ENCODE measurements at regions not wholly inside any gene's neighbourhood (a gene's known extent, or its start where the extent isn't known, plus 50 kb on each side); places are given as distances from the start of the nearest gene placed in this dataset.
"Not testable (repeated sequence)": the region's sequence is repeated elsewhere in the genome, so short reads cannot be mapped to it uniquely, and the experiment has no call there.

DNA sequence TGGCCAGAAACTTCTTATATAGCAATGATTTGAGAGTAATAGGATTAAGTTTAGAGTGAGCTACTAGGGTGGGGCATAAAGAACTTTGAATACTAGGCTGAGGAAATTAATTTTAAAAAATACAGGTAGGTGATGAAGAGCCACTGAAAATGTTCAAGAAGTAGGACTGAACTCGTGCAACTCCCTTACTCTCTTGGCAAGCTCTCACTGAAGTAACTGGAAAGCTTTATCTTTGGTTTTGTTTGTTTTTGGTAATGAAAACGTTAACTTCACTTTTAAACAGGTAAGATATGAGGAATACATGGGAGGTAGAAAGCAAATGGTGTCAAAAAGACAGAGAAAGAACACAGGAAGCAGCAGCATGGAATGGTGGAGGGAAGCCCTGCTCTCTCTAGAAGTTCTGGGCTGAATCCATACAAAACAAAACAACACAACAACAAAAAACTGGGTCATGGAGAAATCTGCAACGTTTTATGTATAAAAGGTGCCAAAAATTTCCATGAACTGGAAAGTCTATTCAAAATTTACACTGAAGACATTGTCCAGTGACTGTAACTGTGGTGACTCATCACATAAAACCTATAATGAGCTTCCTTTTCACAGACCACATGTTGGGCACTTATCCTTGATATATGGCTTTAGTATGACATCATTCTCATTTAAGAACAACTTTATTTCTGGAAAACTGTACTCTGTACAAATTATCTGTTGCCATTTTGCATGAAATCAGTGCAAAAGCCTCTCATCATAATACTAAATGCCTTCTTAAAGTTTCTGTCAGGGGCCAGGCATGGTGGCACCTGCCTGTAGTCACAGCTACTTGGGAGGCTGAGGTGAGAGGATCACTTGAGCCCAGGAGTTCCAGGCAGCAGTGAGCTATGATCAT is 91.2 kb upstream of the CHD1 start:
- DNase-seq (ENCODE audit: low read depth, low spot score): no peak

DNA sequence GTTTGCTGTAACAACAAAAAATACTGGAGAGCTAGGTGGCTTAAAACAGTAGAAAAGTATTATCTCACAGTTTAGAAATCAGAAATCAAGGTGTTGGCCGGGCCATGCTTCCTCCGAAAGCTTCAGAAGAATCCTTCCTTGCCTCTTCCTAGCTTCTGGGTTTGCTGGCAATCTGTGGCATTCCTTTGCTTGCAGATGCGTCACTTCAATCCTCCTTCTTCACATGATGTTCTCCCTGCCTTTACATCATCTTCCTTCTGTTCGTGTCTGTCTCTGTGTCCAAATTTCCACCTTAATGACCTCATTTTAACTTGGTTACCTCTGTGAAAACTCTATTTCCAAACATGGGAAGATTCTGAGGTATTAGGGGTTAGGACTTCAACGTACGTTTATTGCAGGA is 90.4 kb upstream of the CHD1 start:
- no peak for DNase-seq (ENCODE audit: low read depth, low spot score)

DNA sequence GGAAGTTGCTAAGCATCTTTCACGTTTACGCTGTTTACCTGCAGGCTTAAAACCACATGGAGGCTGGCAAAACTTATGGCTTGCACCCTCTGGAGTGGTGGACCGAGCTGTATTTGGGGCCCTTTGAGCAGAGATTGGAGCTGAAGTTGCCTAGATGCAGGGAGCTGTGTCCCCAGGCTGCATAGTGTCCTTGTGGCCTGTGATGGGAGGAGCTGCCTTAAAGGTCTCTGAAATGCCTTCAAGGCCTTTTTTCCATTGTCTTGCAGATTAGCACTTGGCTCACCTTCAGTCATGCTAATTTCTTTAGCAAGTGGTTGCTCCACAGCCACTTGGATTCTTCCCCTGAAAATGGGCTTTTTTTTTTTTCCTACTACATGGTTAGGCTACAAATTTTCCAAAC is 81.5 kb upstream of the CHD1 start:
- DNase-seq (ENCODE audit: low read depth, low spot score): no peak

DNA sequence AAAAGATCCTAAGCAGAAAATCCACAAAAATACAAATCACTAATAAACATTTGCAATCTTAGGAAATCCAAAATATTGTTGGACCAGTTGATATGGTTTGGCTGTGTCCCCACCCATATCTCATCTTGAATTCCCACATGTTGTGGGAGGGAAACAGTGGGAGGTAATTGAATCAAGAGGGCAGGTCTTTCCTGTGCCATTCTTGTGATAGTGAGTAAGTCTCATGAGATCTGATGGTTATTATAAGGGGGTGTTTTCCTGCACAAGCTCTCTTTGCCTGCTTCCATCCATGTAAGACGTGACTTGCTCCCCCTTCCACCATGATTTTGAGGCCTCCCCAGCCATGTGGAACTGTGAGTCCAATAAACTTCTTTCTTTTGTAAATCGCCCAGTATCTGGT is 79.2 kb upstream of the CHD1 start:
- DNase-seq (ENCODE audit: low read depth, low spot score): not testable (repeated sequence)

DNA sequence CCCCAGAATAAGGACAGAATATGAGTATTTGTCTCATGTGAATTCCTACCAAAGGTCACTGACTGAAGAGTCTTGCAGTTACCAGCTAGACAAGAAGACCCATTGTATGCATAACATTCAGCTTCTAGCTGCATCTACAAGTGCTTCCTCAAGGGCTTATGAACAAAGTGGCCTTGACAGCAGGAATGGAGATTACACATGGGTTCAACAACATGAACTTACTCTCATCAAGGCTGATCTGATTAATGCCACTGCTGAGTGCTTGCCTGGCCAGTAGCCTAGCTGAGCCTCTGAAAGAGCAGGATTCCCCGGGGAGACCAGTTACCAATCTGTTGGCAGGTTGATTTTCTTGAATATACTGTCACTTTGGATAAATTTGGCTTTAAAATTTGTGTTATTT is 76.7 kb upstream of the CHD1 start:
- no peak for DNase-seq (ENCODE audit: low read depth, low spot score)

DNA sequence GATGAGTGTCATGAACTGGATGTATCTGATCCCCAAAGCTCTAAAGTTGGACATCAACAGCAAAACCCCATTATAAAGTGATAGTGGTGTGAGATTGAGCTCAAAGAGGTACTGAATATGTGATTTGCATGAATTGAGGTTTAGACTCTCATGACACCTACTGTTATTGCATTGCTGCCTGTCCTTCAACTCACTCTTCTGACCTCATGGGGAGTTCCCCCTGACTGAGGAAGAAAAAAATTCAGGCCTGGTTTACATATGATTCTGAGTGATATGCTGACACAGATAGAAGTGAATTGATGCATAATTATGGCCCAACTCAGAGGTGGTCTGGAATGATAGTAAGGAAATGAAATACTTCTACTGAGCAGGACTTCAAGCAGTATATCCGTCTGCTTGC is 76.2 kb upstream of the CHD1 start:
- DNase-seq (ENCODE audit: low read depth, low spot score): no peak

DNA sequence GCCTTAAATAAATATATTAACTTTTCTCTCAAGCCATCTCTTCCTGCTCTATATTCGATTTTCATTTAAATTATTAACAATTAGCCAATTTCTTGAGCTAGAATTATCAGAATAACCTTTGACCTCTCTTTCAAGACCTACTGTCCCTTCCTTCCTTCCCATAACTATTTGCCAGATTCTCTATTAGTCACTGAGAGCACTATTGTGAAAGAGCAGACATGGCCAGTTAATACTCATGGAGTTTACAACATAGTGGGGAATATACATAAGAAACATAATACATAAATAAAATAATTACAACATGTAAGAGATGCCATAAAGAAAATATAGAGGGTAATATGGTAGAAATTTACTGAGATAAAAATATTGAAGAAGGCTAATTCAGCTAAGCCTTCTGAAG is 72.1 kb upstream of the CHD1 start:
- DNase-seq (ENCODE audit: low read depth, low spot score): no peak

DNA sequence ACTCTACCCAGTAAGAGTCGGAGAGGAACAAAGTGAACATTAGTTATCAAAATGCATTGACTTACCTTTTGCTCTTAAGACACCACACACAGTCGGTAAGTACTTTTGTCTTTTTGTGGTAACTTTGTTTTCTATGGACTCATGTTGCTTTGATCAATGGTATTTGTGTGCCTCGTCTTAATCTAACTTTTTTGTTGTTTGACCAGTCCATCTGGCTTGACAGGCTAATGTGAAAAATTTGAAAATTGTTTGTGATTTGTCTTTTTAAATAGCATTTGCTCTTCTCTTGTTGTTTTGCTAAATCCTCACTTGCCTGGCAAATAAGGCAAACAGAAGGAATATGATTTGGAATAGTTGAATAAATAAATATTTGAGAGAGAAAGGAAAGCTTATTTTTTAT is 71.4 kb upstream of the CHD1 start:
- DNase-seq (ENCODE audit: low read depth, low spot score): no peak

DNA sequence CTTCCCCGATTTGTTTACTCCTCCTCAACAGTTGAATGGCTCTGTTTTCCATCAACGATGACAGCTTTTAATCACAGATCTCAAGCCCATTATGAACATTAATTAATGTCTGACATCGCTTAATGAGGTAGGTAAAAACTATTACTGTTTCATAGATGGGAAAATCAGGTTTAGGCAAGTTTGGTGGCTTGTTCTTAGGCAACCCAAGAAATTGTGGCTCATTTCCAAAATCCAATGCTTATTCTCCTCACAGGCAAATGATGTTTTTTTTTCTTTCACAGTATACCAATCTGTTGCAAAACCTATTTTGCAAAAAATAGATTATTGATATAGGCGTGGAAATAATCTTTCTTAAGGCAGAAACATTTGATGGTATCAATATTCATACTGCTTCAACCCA is 70.8 kb upstream of the CHD1 start:
- no peak for DNase-seq (ENCODE audit: low read depth, low spot score)

DNA sequence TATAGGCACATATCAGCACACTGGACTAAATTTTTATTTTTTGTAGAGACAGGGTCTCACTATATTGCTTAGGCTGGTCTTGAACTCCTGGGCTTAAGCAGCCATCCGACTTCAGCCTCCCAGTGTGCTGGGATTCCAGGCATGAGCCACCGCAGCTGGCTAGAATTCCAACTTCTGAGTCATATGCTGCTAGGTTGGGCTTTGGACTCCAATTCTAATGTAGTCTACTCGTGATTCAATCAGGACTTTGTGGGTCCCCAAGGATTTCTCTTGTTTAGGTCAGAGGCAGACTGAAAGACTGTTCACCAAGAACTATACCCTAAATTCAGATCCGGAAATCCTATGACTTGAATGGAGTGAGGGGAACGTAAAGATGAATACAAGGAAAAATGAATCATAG is 68.2 kb upstream of the CHD1 start:
- DNase-seq (ENCODE audit: low read depth, low spot score): peak; percentile 6

DNA sequence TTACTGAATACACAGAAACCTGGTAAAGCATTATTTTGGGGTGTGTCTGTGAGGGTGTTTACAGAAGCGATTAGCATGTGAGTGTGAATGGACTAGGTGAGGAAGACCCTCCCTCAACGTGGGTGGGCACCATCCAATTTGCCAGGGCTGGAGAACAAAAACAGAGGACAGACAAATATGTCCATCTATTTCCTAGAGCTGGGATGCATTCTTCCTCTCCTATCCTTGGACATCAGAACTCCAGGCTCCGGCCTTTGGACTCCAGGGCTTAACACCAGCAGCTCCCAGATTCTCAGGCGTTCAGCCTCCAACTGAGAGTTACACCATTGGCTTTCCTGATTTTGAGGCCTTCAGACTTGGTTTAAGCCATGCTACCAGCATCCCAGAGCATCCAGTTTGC is 65.8 kb upstream of the CHD1 start:
- no peak for DNase-seq (ENCODE audit: low read depth, low spot score)

DNA sequence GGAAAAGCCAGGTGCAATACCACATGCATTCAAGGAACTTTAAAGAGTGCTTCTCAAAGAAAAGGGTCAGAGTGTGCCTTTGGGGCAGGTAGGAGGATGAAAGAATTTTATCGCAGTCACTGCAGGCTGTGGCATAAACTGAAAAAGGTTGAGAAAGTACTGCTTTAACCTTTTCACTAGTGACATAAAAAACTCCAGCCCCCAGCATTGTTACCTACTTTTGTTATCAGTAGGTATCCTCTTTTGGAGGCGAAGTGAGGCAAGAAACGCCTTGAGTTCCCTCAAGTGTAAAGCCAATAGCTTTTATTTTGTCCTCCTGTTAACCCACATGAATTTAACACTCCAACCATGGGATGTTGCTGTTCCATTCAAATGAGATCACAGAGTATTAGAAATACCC is 64.7 kb upstream of the CHD1 start:
- no peak for DNase-seq (ENCODE audit: low read depth, low spot score)

DNA sequence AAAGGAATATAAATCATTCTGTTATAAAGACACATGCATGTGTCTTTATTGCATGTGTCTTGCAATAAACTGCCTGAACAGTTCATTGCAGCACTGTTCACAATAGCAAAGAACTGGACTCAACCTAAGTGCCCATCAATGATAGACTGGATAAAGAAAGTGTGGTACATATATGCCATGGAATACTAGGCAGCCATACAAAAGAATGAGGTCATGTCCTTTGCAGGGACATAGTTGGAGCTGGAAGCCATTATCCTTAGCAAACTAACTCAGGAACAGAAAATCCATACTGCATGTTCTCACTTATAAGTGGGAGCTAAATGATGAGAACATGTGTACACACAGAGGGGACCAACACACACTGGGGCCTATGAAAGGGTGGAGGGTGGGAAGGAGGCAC is 63.7 kb upstream of the CHD1 start:
- DNase-seq (ENCODE audit: low read depth, low spot score): no peak

DNA sequence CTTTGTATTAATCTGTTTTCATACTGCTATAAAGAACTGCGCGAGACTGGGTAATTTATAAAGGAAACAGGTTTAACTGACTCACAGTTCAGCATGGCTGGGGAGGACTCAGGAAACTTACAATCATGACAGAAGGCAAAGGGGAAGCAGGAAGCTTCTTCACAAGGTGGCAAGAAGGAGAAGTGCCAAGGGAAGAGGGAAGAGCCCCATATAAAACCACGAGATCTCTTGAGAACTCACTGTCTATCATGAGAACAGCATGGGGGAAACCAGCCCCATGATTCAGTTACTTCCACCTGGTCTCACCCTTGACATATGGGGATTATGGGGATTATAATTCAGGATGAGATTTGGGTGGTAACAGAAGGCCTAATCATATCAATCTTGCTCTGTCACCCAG is 60.9 kb upstream of the CHD1 start:
- DNase-seq (ENCODE audit: low read depth, low spot score): no peak

DNA sequence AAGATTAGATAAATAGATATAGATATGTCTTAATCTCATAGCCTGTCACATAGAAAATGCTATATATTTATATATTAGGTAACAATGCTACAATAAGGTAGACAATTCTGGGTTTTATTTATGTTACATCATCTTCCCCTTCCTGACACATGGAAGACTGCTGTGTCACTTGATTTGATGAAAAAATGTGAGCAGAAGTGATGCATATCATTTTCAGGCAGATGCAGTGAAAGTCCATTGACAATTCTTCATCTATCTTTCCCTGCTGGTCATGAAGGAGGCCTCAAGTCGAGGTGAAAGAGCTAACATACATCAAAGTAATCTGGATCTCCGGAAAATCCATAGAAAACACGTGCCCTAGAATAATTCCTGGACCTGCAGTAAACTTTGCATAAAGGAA is 57.8 kb upstream of the CHD1 start:
- no peak for DNase-seq (ENCODE audit: low read depth, low spot score)

DNA sequence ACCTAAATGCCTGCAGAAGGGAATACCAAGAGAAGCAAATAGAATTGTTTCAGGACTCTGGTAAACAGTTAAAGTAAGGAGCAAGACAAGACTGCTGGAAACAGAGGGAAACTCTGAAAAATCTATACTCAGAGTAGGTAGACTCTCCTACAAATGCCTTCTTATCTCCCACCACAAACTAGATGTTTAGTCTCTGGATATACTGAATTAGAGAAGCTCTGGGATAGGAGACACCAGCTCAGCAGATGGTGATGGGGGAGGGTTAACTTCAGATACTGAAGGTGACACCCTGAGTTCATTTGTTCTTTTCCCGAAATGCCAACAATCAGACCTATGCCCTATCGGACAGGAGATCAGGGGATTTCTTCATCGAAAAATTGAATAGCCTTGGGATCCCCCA is 54.1 kb upstream of the CHD1 start:
- DNase-seq (ENCODE audit: low read depth, low spot score): no peak
